ACC112 (cell line): ENCODE measurements at regions not wholly inside any gene's neighbourhood (a gene's known extent, or its start where the extent isn't known, plus 50 kb on each side); places are given as distances from the start of the nearest gene placed in this dataset.

Source experiments
- H2AFZ ChIP-seq: fragments of 200-600 bp; sonication (generic); one replicate; pipeline ENCODE4 v1.6.0; 2017; ENCODE audit warnings: antibody characterized with exemption, low read length; ENCODE audit not compliant: unreplicated experiment
- H3K27ac ChIP-seq: fragments of 200-600 bp; sonication (generic); 2 replicates; pipeline ENCODE4 v1.5.1; 2014; ENCODE audit warnings: low read depth, mild to moderate bottlenecking, antibody characterized with exemption, low read length, moderate library complexity
- H3K27me3 ChIP-seq: fragments of 200-600 bp; sonication (generic); 2 replicates; pipeline ENCODE4 v1.6.1; 2014; ENCODE audit warnings: mild to moderate bottlenecking, antibody characterized with exemption, low read length, moderate library complexity, mixed read lengths; ENCODE audit not compliant: insufficient read depth
- H3K36me3 ChIP-seq: fragments of 200-600 bp; sonication (generic); 2 replicates; pipeline ENCODE4 v1.6.1; 2016; ENCODE audit warnings: mild to moderate bottlenecking, antibody characterized with exemption, low read length, moderate library complexity, mixed read lengths; ENCODE audit not compliant: insufficient read depth
- H3K4me1 ChIP-seq: fragments of 200-600 bp; sonication (generic); one replicate; pipeline ENCODE4 v1.6.1; 2016; ENCODE audit warnings: low read length, mixed read lengths; ENCODE audit not compliant: insufficient read depth, unreplicated experiment, control insufficient read depth
- H3K4me3 ChIP-seq: fragments of 200-600 bp; sonication (generic); 2 replicates; pipeline ENCODE4 v1.5.1; 2014; ENCODE audit warnings: mild to moderate bottlenecking, low read depth, low read length
- H3K79me2 ChIP-seq: fragments of 200-600 bp; sonication (generic); one replicate; pipeline ENCODE4 v1.6.0; 2016; ENCODE audit warnings: low read length; ENCODE audit not compliant: control insufficient read depth, unreplicated experiment, insufficient read depth

DNA sequence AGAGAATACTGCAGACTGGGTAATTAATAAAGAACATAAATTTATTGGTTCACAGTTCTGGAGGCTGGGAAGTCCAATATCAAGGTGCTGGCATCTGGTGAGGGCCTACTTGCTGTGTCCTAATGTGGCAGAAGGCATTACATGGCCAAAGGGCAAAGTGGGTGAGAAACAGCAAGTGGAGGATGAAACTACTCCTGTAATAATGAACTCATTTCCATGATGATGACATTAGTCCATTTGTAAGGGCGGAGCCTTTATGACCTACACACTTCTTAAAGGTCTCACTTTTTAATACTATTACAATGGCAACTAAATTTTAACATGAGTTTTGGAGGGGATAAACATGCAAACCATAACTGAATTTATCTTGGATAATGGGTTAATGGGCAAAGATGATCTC is 139.6 kb upstream of the SGO1 start:
- Histone ChIP-seq H3K27ac (no peak overlapping the region), H3K27me3 (no peaks in the 10 kb centered on the region), H2AFZ (no peak overlapping the region), H3K36me3 (no peaks in the 10 kb centered on the region), H3K4me3 (no peak overlapping the region), H3K4me1 (no peaks in the 10 kb centered on the region), H3K79me2 (no peaks in the 10 kb centered on the region)

DNA sequence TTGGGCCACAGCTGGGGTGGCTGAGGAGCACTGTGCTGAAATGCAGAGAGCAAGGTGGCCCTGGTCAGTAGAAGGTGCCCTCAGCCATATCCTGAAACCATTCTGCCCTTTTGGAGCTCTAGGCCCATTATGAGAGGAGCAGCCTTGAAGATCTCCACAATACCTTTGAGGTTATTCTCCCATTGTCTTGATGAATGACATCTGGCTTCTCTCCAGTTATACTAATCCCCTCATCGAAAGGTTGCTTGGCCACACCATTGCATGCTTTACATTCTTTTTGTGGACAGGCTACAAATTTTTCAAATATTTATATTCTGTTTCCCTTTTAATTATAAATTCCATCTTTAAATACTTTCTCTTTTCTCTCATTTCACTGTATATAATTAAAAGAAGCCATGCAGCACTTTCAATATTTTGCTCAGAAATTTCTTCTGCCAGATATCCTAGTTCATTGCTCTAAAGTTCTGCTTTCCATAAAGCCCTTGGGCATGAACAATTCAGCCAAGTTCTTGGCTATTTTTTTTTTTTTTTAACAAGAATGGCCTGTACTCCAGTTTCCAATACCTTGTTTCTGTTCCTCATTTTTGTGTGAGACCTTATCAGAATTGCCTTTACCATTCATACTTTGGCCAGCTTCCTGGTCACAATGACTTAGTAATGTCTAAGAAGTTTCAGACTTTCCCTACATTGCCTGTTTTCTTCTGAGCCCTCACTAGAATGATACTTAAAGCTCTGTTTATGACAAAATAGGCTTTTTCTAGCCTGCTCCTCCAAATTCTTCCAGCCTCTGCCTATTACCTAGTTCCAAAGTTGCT is 138.9 kb upstream of the SGO1 start:
- H3K27me3 ChIP-seq = no peaks in the 10 kb centered on the region
- H2AFZ ChIP-seq = no peak overlapping the region
- H3K27ac ChIP-seq = no peak overlapping the region

DNA sequence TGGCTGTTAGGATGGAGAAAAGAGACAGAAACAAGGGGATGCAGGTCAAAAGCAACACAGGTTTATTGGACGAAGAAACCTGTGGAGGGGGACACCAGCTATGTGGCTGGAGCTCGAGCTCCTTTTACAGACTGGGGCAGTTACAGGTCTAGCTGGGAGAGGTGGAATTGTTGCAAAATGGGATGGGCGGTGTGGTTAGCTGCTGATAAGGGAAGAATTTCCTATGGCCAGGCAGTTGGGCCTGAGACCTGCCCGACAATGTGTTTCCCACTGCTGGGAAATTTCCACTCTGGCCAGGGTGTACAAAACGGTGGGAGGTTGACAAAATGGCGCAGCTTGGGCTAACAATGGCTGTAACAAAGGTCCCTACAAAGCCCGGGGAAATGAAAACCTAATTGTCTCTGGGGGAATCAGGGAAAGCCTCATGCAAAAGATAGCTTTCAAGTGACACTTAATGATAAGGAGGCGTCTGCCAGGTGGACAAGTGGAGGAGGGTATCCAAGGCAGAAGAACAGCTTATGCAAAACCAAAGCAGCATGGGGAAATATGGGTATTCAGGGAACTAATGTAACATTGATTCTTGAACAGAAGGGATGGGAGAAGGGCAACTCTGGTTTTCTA is 137.4 kb upstream of the SGO1 start:
- Histone ChIP-seq H3K4me3 (no peak overlapping the region), H2AFZ (no peak overlapping the region), H3K79me2 (no peaks in the 10 kb centered on the region), H3K27me3 (no peaks in the 10 kb centered on the region), H3K4me1 (no peaks in the 10 kb centered on the region), H3K27ac (no peak overlapping the region), H3K36me3 (no peaks in the 10 kb centered on the region)

More for the DNA sequence above, 138.9 kb upstream of the SGO1 start:
- H3K36me3 ChIP-seq = no peaks in the 10 kb centered on the region
- H3K4me1 ChIP-seq = no peaks in the 10 kb centered on the region
- H3K79me2 ChIP-seq = no peaks in the 10 kb centered on the region
- H3K4me3 ChIP-seq = no peak overlapping the region

DNA sequence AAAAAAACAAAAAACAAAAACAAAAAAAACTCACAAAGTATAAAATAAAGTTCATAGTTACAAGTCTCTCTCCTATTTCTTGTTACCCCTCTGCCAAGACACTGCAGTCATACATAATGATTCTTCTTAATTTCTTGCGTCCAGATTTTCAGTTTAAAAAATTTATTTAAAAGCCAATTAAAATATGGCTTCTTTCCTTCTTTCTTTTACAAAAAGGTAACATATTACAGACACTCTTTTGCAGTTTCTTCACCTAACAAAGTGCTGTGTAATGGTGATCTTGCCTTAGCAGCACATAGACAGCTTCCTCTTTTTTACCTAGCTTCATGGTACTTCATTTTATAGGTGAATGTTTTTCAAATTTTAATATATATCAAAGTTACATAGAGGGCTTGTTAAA is 136.1 kb upstream of the SGO1 start:
- no peaks in the 10 kb centered on the region for H3K4me1 ChIP-seq
- no peak overlapping the region for H2AFZ ChIP-seq
- no peaks in the 10 kb centered on the region for H3K36me3 ChIP-seq

DNA sequence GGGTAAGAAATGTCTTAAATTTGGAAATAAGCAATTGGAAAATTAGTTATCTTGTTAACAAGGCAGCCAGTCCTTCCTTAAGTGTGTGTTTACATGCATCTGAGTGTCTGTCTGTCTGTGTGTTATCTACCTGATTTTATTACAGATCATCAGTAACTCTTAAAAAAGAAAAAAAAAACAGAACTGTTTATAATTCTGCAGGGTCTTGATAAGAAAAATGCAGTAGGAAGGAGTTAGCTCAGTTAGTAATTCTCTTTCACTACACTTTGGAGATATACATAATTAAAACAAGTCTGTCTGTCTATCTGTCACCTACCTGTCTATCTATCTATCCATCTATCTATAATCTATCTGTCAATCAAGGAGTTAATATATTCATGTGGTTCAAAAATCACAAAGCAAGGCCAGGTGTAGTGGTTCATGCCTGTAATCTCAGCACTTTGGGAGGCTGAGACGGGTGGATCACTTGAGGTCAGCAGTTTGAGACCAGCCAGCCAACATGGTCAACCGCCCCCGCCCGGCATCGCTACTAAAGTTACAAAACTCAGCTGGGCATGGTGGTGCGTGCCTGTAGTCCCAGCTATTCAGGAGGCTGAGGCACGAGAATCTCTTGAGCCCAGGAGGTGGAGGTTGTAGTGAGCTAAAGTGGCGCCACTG is 135.5 kb upstream of the SGO1 start:
- no peak overlapping the region for H3K4me3 ChIP-seq
- no peak overlapping the region for H3K27ac ChIP-seq
- H3K27me3 ChIP-seq = no peaks in the 10 kb centered on the region
- H2AFZ ChIP-seq = no peak overlapping the region
- H3K4me1 ChIP-seq = no peaks in the 10 kb centered on the region
- H3K36me3 ChIP-seq = no peaks in the 10 kb centered on the region
- no peaks in the 10 kb centered on the region for H3K79me2 ChIP-seq

More for the DNA sequence above, 136.1 kb upstream of the SGO1 start:
- no peaks in the 10 kb centered on the region for H3K79me2 ChIP-seq
- no peak overlapping the region for H3K4me3 ChIP-seq
- no peak overlapping the region for H3K27ac ChIP-seq
- H3K27me3 ChIP-seq = no peaks in the 10 kb centered on the region

DNA sequence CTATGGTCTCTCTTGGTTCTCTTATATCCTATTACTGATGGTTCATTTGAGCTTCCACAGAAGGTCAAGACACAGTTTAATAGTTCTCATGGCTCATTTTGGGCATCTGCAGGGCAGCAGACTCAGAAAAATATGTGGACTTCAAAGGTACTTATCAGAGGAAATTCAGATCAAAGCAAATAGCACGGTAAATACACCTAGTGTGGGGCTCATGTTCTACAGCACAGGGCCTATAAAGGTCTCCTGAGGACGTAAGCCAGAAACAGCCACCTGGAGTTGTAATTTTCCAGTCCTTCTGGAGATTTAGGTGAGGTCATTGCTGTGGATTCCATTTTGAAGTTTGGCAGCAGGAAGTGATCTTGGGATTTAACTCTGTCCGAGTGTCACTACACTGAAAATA is 134.5 kb upstream of the SGO1 start:
- H3K27ac ChIP-seq = no peak overlapping the region
- H2AFZ ChIP-seq = no peak overlapping the region
- H3K36me3 ChIP-seq = no peaks in the 10 kb centered on the region
- H3K27me3 ChIP-seq = no peaks in the 10 kb centered on the region
- H3K4me1 ChIP-seq = no peaks in the 10 kb centered on the region
- no peak overlapping the region for H3K4me3 ChIP-seq
- H3K79me2 ChIP-seq = no peaks in the 10 kb centered on the region

DNA sequence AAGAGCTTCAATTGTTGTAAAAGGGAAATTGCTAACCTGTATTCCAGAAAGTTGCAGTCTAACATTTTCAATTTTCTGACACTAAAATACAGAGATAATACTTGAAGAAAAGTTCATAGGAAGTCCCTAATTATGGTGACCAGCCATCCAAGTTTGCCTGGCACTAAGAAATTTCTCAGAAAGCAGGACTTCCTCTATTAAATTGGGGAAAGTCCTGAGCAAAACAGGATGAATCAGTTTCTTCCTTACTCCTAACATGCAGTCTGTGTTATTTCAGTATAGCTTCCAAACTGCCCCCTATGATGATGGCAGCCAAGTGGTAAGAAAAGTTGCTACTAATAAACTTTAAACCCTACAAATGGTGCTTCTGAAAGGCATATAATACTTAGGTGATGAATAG is 133.5 kb upstream of the SGO1 start:
- no peaks in the 10 kb centered on the region for H3K4me1 ChIP-seq
- H3K27ac ChIP-seq = no peak overlapping the region
- H3K79me2 ChIP-seq = no peaks in the 10 kb centered on the region
- H3K36me3 ChIP-seq = no peaks in the 10 kb centered on the region
- no peak overlapping the region for H2AFZ ChIP-seq
- no peaks in the 10 kb centered on the region for H3K27me3 ChIP-seq
- no peak overlapping the region for H3K4me3 ChIP-seq

DNA sequence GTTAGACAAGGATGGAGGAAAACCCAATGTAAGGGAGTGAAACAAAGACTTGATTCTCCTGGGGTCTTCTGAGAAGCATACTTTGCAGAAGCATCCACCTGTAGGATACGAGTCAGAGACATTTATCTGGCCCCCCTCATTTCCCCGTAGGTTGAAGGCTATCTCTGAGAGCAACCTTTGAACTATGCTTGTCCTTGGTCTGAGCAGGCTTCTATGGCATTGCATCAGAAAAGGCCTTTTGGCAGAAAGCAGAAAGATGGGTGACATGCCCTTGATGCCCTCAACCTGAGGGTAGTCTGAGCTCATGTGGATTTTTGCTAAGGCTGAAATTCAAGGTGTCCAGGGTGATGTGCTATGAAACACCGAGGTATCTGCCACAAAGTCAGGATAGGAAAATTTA is 131.6 kb upstream of the SGO1 start:
- no peaks in the 10 kb centered on the region for H3K27me3 ChIP-seq
- H3K4me1 ChIP-seq = no peaks in the 10 kb centered on the region
- H3K36me3 ChIP-seq = no peaks in the 10 kb centered on the region
- no peak overlapping the region for H3K27ac ChIP-seq
- H3K79me2 ChIP-seq = no peaks in the 10 kb centered on the region
- no peak overlapping the region for H3K4me3 ChIP-seq
- no peak overlapping the region for H2AFZ ChIP-seq

DNA sequence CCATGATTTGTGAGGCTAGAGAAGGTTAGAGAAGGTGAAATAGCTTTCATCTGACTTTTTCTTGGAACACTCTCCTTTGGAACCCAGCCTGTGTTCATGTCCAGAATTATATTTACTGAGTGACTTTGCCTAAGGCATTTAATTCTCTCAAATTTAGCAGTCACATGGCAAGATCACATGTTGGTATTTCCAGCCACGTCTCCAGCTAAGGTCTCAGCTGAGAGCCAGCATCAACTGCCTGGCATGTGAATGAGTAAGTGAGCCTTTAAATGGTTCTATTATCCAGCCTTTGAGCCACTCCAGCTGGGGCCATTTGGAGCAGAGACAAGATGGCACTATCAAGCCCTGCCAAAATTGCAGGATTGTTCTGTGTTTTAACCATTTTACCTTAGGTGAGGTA is 130.2 kb upstream of the SGO1 start:
- H3K4me3 ChIP-seq = no peak overlapping the region
- no peaks in the 10 kb centered on the region for H3K4me1 ChIP-seq
- H3K36me3 ChIP-seq = no peaks in the 10 kb centered on the region
- H2AFZ ChIP-seq = no peak overlapping the region
- H3K27me3 ChIP-seq = no peaks in the 10 kb centered on the region
- H3K27ac ChIP-seq = no peak overlapping the region
- no peaks in the 10 kb centered on the region for H3K79me2 ChIP-seq

DNA sequence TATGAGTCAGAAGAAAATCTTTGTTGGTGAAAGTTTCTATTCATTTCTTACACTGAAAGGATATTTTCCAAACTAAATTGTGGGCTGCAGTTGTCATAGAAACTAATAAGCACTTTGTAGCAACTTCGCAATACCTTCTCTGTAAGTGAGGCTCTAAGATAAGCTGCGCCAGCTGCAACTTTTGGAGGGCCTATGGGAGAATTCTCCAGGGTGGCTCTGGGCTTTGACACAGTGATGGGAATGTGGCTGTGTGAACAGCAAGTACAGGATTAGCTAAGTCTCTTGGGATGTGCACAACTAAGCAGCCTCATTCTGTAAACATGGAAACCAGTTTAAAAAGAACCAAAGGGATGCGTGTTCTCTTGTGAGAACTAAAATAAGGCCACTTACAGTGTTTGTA is 124.6 kb upstream of the SGO1 start:
- Histone ChIP-seq H3K79me2 (no peaks in the 10 kb centered on the region), H3K4me1 (no peaks in the 10 kb centered on the region), H3K4me3 (no peak overlapping the region), H3K36me3 (no peaks in the 10 kb centered on the region), H3K27me3 (no peaks in the 10 kb centered on the region), H2AFZ (no peak overlapping the region), H3K27ac (no peak overlapping the region)

DNA sequence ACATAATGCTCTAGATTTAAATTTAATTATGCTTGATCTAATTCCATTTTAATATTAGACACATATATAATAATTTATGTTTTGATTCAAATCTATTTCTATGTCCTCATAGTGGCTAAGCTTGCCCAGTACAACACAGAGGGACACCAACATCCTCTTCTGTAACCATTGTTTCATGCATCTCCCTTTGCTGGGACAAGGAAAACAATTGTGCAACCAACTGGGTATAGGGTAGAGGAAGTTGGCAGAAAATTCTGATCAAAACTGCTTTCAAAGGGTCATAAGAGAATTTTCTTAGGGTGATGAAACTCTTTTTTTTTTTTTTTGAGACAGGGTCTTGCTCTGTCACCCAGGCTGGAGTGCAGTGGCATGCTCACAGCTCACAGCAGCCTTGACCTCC is 121.4 kb upstream of the SGO1 start:
- Histone ChIP-seq H2AFZ (no peak overlapping the region), H3K36me3 (no peaks in the 10 kb centered on the region), H3K4me3 (no peak overlapping the region), H3K79me2 (no peaks in the 10 kb centered on the region), H3K27ac (no peak overlapping the region), H3K4me1 (no peaks in the 10 kb centered on the region), H3K27me3 (no peaks in the 10 kb centered on the region)
